ENCODE measurements at regions not wholly inside any gene's neighbourhood (a gene's known extent, or its start where the extent isn't known, plus 50 kb on each side); places are given as distances from the start of the nearest gene placed in this dataset.

- no peaks in the 10 kb centered on the region for H3K36me3 ChIP-seq
- intact Hi-C loops (cut with DNase I): no loop called here
- H3K27ac ChIP-seq: no peak overlapping the region
- H3K27me3 ChIP-seq: no peaks in the 10 kb centered on the region
- no peak for TF ChIP-seq POLR2A (IDR thresholded peaks at IDR 0.05)
- no peak for TF ChIP-seq CTCF (IDR thresholded peaks at IDR 0.05)
- peaks cover 0 to 5% (median 0%) of the 10 kb centered on the region in 12 donors for H3K9me3 ChIP-seq
- no peaks in the 10 kb centered on the region for H3K4me1 ChIP-seq
- DNase-seq (no peak), ATAC-seq (no peak)
- no peak overlapping the region for H3K4me3 ChIP-seq
- WGBS, 4 donors: 0 to 20% (median 0%) methylated on average over 1 of the region's 1 CpG
These were observed 597.4 kb upstream of the PTGER4 start for GRCh38 chr5:40082313-40082712.

- no peaks in the 10 kb centered on the region for H3K27me3 ChIP-seq
- no peaks in the 10 kb centered on the region for H3K4me1 ChIP-seq
- no peak overlapping the region for H3K4me3 ChIP-seq
- intact Hi-C loops (cut with DNase I): no loop called here
- ATAC-seq (no peak), DNase-seq (no peak)
- no peaks in the 10 kb centered on the region for H3K36me3 ChIP-seq
- TF ChIP-seq POLR2A (IDR thresholded peaks at IDR 0.05): no peak
- no peaks in the 10 kb centered on the region for H3K9me3 ChIP-seq
- H3K27ac ChIP-seq: no peak overlapping the region
These were observed 599.5 kb upstream of the PTGER4 start for GRCh38 chr5:40080191-40080590.

GRCh38 chr5:40078898-40079575, 600.7 kb upstream of the PTGER4 start:
- no peaks in the 10 kb centered on the region for H3K27me3 ChIP-seq
- no peak overlapping the region for H3K27ac ChIP-seq
- H3K4me1 ChIP-seq: no peaks in the 10 kb centered on the region
- WGBS, 4 donors: 73 to 85% (median 78%) methylated on average over 8 of the region's 8 CpGs
- intact Hi-C loops (cut with DNase I): no loop called here
- H3K4me3 ChIP-seq: no peak overlapping the region
- no peaks in the 10 kb centered on the region for H3K9me3 ChIP-seq
- DNase-seq: no peak
- no peak for ATAC-seq
- TF ChIP-seq POLR2A (IDR thresholded peaks at IDR 0.05): no peak
- TF ChIP-seq CTCF (IDR thresholded peaks at IDR 0.05): no peak
- no peaks in the 10 kb centered on the region for H3K36me3 ChIP-seq

- ATAC-seq (no peak), DNase-seq (no peak)
- Histone ChIP-seq H3K4me3 (no peak overlapping the region), H3K27ac (no peak overlapping the region), H3K4me1 (no peaks in the 10 kb centered on the region), H3K36me3 (no peaks in the 10 kb centered on the region), H3K9me3 (no peaks in the 10 kb centered on the region), H3K27me3 (no peaks in the 10 kb centered on the region)
- 81 to 85% (median 82%) methylated on average over 1 of the region's 1 CpG for WGBS, 4 donors
- TF ChIP-seq CTCF (IDR thresholded peaks at IDR 0.05) (no peak), POLR2A (IDR thresholded peaks at IDR 0.05) (no peak)
- intact Hi-C loops (cut with DNase I): no loop called here
These were observed 604.9 kb upstream of the PTGER4 start for GRCh38 chr5:40074826-40075225.

GRCh38 chr5:40073927-40074326, 605.8 kb upstream of the PTGER4 start:
- TF ChIP-seq POLR2A (IDR thresholded peaks at IDR 0.05) (no peak), CTCF (IDR thresholded peaks at IDR 0.05) (no peak)
- Histone ChIP-seq H3K9me3 (no peaks in the 10 kb centered on the region), H3K4me3 (no peak overlapping the region), H3K4me1 (no peaks in the 10 kb centered on the region), H3K36me3 (no peaks in the 10 kb centered on the region), H3K27me3 (no peaks in the 10 kb centered on the region), H3K27ac (no peak overlapping the region)
- WGBS, 4 donors: 92 to 96% (median 96%) methylated on average over 1 of the region's 1 CpG
- no peak for ATAC-seq
- DNase-seq: no peak
- intact Hi-C loops (cut with DNase I): no loop called here

All from heart left ventricle (tissue), 16 donors.